Large intestine (tissue), 3 donors: ENCODE measurements at regions not wholly inside any gene's neighbourhood (a gene's known extent, or its start where the extent isn't known, plus 50 kb on each side); places are given as distances from the start of the nearest gene placed in this dataset.
A peak's percentile ranks its signal among the peaks of the same experiment; 100 is the strongest.
"Not testable (repeated sequence)": the region's sequence is repeated elsewhere in the genome, so short reads cannot be mapped to it uniquely, and the experiment has no call there.

Experiments used
- DNase-seq, 2 donors: peaks; one replicate each; pipeline versions ENCODE4 v3.0.0 to v3.0.0-alpha.2; 2013
- H3K27ac ChIP-seq: one replicate; pipeline ENCODE4 v1.5.1; 2013; ENCODE audit warnings: low read length
- H3K27me3 ChIP-seq: 2 replicates; pipeline ENCODE4 v1.6.1; 2013; ENCODE audit warnings: low read length; ENCODE audit not compliant: control insufficient read depth, insufficient read depth
- H3K36me3 ChIP-seq: 2 replicates; pipeline ENCODE4 v1.6.1; 2013; ENCODE audit warnings: low read length; ENCODE audit not compliant: control insufficient read depth, insufficient read depth
- H3K4me1 ChIP-seq: one replicate; pipeline ENCODE4 v1.6.1; 2013; ENCODE audit warnings: low read length; ENCODE audit not compliant: control insufficient read depth, insufficient read depth
- H3K4me3 ChIP-seq: one replicate; pipeline ENCODE4 v1.5.1; 2013; ENCODE audit warnings: low read length
- H3K9me3 ChIP-seq: one replicate; pipeline ENCODE4 v1.6.1; 2013; ENCODE audit warnings: mild to moderate bottlenecking, low read depth, low read length, moderate library complexity; ENCODE audit not compliant: control insufficient read depth
- WGBS: methylation state at CpG from one replicate; pipeline ENCODE4 v1.1.5; 2013; ENCODE audit warnings: low lambda C conversion rate; ENCODE audit not compliant: insufficient coverage; 5-methylcytosine and 5-hydroxymethylcytosine counted together

DNA sequence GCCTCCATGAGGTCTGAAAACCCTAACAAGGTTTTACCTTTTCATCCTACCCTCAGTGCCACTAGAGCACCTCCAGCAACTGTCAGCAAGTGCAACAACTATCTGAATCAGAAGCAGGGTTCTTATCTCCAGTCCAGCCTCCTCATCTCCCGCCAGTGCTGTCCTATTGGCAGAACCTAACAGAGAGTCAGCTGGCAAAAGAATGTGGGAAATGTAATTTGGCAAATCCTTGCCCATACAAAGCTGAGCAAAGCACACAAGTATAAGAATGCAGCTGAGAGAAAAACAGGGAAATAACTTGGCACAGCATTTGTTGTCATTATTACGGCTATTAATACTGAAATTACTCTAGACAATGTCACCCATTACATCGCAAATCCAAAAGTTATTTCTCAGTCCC is 124.2 kb downstream of the ATP6V1G3 start:
- no peaks in the 10 kb centered on the region for H3K4me1 ChIP-seq
- no peaks in the 10 kb centered on the region for H3K9me3 ChIP-seq
- H3K36me3 ChIP-seq: no peaks in the 10 kb centered on the region
- WGBS: 17% methylated on average over 1 of the region's 3 CpGs
- no peak overlapping the region for H3K4me3 ChIP-seq
- no peak for DNase-seq
- no peaks in the 10 kb centered on the region for H3K27me3 ChIP-seq
- no peak overlapping the region for H3K27ac ChIP-seq

DNA sequence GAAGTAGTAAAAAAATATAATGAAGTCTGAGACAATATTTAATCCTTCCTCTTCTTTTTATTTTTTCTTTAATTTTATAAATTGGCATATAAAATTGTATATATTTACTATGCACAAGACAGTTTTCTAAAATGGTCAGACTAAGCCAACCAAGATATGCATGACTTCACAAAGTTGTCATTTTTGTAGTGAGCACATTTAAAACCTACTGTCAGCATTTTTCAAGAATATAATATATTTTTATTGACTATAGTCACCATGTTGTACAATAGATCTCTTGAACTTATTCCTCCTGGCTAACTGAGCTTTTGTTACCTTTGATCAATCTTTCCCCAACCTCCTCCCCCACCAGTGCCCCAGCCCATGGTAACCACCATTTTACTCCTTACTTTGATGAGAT is 129.2 kb downstream of the ATP6V1G3 start:
- Histone ChIP-seq H3K27me3 (no peaks in the 10 kb centered on the region), H3K9me3 (no peaks in the 10 kb centered on the region), H3K36me3 (no peaks in the 10 kb centered on the region), H3K4me3 (no peak overlapping the region), H3K27ac (no peak overlapping the region), H3K4me1 (no peaks in the 10 kb centered on the region)
- no peak for DNase-seq

DNA sequence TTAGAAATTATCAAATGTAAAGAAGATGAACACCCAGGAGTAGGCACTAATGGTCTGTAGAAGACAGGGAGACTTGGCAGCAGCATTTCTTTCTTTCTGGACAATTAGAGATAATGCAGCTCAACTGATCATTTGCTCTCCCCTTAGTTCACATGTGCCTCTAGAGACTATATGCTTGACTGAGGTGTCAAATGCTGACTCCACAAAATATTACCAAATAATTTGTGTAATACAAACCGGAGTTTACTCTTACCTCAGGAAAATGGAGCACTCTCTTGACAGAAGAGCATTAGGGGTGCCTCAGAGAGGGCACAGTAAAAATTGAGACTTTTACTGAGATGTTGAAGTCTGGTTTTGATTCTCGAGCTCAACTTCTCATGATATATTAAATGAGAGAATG is 131.8 kb downstream of the ATP6V1G3 start:
- H3K27me3 ChIP-seq: no peaks in the 10 kb centered on the region
- no peak overlapping the region for H3K4me3 ChIP-seq
- WGBS: 84% methylated on average over 2 of the region's 2 CpGs
- no peaks in the 10 kb centered on the region for H3K4me1 ChIP-seq
- H3K36me3 ChIP-seq: no peaks in the 10 kb centered on the region
- no peak overlapping the region for H3K27ac ChIP-seq
- no peaks in the 10 kb centered on the region for H3K9me3 ChIP-seq
- DNase-seq: no peak

DNA sequence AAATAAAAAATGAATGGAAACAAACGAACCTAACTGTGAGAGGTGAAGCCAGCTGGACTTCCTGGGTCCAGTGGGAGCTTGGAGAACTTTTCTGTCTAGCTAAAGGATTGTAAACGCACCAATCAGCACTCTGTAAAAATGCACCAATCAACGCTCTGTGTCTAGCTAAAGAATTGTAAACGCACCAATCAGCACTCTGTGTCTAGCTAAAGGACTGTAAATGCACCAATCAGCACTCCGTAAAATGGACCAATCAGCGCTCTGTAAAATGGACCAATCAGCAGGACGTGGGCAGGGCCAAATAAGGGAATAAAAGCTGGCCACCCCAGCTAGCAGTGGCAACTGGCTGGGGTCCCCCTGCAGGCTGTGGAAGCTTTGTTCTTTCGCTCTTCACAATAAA is 135.8 kb downstream of the ATP6V1G3 start:
- not testable (repeated sequence) for H3K27me3 ChIP-seq, H3K36me3 ChIP-seq, H3K9me3 ChIP-seq, DNase-seq, H3K4me1 ChIP-seq, H3K4me3 ChIP-seq, H3K27ac ChIP-seq
- WGBS: 100% methylated on average over 1 of the region's 8 CpGs

DNA sequence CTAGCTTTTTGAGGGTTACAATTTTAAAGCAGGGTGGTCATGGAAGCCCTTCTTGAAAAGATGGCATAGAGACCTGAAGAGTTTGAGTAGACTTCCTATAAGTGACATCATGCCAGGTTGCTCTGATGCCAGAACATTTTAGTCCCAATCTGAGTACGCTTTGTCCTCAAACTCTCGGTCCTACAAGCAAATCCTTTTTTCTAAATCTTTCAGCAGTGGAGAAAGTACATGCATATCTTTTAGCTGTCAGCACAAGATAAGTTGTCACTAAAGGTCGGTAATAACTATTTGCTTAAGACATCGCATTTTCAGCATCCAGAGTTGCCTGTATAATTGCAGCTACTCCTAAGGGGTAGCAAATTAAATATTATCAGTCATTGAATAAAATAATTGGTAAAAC is 140.4 kb downstream of the ATP6V1G3 start:
- DNase-seq: no peak
- Histone ChIP-seq H3K36me3 (no peaks in the 10 kb centered on the region), H3K9me3 (no peaks in the 10 kb centered on the region), H3K27ac (no peak overlapping the region), H3K4me3 (no peak overlapping the region), H3K27me3 (no peaks in the 10 kb centered on the region), H3K4me1 (no peaks in the 10 kb centered on the region)
- WGBS: 14% methylated on average over 3 of the region's 4 CpGs

DNA sequence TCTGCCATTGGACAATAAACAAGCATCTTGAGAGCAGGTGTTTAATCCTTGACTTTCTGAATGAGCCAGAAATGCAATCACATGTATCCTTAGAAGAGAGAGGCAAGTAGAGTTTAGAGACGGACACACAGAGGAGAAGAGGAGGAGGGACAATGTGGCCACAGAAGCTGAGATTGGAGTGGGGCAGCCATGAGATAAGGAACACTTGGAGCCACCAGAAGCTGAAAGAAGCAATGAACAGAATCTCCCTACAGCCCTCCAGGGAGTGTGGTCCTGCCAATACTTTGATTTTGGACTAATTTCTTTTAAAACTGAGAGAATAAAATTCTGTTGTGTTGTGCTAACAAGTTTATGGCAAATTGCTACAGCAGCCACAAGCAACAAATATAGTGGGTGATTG is 141.0 kb downstream of the ATP6V1G3 start:
- Histone ChIP-seq H3K4me3 (no peak overlapping the region), H3K4me1 (no peaks in the 10 kb centered on the region), H3K27me3 (no peaks in the 10 kb centered on the region), H3K36me3 (no peaks in the 10 kb centered on the region), H3K9me3 (no peaks in the 10 kb centered on the region), H3K27ac (no peak overlapping the region)
- WGBS: no CpG with 5 or more reads among the region's 1 CpG
- no peak for DNase-seq

DNA sequence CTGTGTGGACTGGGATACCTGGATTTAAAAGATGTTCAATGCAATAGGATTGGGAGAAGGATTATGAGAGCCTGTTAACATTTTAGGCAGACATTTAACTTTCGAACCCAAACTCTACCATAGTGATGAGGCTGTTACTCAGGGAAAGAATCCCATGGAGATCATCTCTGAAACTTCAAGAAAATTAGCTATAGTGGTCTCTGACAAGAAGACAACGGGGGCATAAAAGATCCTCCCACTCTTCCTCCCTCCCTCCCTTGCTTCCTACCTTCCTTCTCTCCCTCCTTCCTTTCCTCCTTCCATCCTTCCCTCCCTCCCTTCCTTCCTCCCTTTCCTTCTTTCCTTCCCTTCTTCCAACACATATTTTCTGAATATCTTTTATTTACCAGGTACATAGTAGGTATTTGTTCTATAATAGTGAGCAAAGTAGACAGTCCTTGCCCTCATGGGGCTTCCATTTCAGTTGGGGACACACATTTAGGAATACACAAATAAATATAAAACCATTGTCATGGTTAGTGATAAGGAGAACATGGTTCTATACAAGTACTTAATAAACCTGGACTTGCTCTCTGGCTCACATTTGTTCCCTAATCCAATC is 143.2 kb downstream of the ATP6V1G3 start:
- H3K27me3 ChIP-seq: no peaks in the 10 kb centered on the region
- WGBS: no CpG with 5 or more reads among the region's 2 CpGs
- H3K36me3 ChIP-seq: no peaks in the 10 kb centered on the region
- no peaks in the 10 kb centered on the region for H3K9me3 ChIP-seq
- DNase-seq: no peak
- H3K4me3 ChIP-seq: no peak overlapping the region
- H3K4me1 ChIP-seq: no peaks in the 10 kb centered on the region
- H3K27ac ChIP-seq: no peak overlapping the region

DNA sequence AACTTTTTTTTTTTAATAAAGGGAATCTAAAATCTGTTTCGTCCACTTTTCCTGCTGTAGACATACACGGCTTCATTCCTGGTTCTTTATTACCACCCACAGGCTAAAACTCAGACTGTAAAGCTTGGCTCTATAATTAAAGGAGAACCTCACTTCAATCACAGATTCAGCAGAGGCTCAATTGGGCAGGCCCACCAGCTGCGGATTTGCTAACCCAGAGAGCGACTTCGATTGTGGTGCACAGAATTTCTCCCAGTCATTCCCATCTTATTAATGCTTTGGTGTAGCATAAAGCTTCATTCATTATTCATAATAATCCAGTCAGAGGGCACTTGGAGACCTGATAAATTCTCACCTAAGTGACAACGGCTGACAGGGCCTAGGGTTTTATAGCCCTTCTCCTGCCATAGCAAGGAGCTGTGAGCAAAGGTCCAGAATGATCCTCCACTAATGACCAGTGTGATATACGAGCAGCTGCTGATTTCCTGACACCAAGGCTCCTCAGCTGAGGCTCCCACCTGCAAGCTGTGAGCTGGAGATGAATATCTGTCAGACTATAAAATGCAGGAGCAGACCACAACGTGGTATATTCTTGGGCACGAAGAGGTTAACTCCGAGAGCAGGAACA is 149.0 kb downstream of the ATP6V1G3 start:
- Histone ChIP-seq H3K4me1 (no peaks in the 10 kb centered on the region), H3K27me3 (no peaks in the 10 kb centered on the region), H3K36me3 (no peaks in the 10 kb centered on the region), H3K27ac (no peak overlapping the region), H3K9me3 (no peaks in the 10 kb centered on the region), H3K4me3 (no peak overlapping the region)
- DNase-seq: no peak
- WGBS: 28% methylated on average over 3 of the region's 10 CpGs

DNA sequence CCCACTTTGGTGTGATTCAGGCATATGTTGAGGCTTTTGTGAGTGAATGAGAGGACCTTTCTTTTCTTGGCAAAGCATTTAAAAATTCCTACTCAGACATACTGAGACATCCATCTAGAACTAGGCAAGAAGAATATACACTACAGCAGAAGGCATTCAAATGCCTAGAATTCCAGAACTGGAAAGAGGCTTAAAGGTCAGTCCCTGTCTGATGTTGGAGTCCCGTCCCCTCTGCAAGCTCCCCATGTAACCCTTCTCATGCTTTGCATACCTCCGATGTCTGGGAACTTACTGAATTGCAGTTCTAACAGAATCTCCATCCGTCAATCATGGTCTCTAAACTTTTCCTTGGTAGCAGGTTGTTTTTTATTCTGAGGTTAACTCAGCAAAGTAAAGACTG is 152.9 kb downstream of the ATP6V1G3 start:
- Histone ChIP-seq H3K9me3 (no peaks in the 10 kb centered on the region), H3K4me3 (no peak overlapping the region), H3K36me3 (no peaks in the 10 kb centered on the region), H3K4me1 (no peaks in the 10 kb centered on the region), H3K27me3 (no peaks in the 10 kb centered on the region), H3K27ac (no peak overlapping the region)
- no CpG with 5 or more reads among the region's 3 CpGs for WGBS
- peak in 1 of 2 donors; percentile 2 for DNase-seq

DNA sequence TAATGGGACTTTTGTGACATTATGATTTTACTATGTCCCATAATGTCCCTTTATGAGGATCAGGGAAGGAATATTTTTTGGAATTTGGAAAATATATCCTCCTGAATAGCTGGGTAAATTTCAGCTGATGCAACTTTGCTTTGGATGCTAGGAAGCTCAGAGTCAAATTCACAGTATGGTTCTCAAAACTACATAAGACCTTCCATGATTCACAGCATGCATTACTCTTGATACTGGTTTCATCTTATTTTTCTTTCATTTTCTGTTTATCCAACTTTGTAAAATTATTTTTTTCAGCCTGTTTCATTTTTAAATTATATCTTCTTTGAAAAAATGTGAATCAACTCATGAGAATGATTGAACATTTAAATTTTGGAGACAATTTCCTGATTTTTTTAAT is 160.2 kb downstream of the ATP6V1G3 start:
- Histone ChIP-seq H3K27ac (no peak overlapping the region), H3K9me3 (no peaks in the 10 kb centered on the region), H3K4me3 (no peak overlapping the region), H3K36me3 (no peaks in the 10 kb centered on the region), H3K27me3 (no peaks in the 10 kb centered on the region), H3K4me1 (no peaks in the 10 kb centered on the region)
- DNase-seq: no peak

DNA sequence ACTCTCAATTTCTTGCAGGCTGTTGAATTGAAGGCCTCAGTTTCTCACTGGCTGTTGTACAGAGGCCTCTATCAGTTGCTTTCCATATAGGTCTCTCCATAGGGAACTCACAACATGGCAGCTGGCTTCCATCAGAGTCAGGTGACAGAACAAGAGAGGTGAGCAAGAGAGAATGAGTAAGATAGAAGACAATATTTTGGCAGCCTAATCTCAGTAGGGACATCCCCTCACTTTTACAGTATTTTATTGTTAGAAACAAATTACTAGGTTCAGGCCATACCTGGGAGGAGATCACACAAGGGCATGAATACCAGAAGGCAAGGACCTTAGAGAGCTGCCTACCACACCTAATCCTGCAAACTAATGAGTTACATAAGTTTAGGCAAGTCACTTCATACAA is 162.8 kb downstream of the ATP6V1G3 start:
- no peak for DNase-seq
- no peaks in the 10 kb centered on the region for H3K9me3 ChIP-seq
- no peak overlapping the region for H3K27ac ChIP-seq
- no peaks in the 10 kb centered on the region for H3K36me3 ChIP-seq
- H3K27me3 ChIP-seq: no peaks in the 10 kb centered on the region
- H3K4me3 ChIP-seq: no peak overlapping the region
- no peaks in the 10 kb centered on the region for H3K4me1 ChIP-seq
